ENCODE measurements at regions not wholly inside any gene's neighbourhood (a gene's known extent, or its start where the extent isn't known, plus 50 kb on each side); places are given as distances from the start of the nearest gene placed in this dataset.
"Not testable (repeated sequence)": the region's sequence is repeated elsewhere in the genome, so short reads cannot be mapped to it uniquely, and the experiment has no call there.

DNA sequence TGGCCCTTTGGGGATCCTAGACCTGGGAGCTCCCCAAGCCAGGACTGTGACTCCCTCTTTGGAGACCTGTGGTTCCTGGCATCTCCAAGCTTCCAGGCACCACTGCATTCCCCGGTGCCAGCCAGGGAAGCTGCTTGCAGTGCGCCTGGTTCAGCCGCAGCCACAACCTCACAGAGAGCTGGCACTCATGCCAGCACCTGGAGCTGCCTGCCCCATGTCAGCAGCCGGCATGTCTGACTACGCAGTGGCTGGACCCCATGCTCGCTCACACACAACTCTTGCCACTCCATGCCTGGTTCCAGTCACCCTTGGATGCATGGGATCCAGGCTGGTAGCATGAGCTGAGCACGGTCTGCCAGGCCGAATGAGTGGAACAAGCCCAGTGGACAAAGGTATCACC, 426.6 kb downstream of the LRRIQ3 start:
- no peak for DNase-seq (ENCODE audit: low read depth)

DNA sequence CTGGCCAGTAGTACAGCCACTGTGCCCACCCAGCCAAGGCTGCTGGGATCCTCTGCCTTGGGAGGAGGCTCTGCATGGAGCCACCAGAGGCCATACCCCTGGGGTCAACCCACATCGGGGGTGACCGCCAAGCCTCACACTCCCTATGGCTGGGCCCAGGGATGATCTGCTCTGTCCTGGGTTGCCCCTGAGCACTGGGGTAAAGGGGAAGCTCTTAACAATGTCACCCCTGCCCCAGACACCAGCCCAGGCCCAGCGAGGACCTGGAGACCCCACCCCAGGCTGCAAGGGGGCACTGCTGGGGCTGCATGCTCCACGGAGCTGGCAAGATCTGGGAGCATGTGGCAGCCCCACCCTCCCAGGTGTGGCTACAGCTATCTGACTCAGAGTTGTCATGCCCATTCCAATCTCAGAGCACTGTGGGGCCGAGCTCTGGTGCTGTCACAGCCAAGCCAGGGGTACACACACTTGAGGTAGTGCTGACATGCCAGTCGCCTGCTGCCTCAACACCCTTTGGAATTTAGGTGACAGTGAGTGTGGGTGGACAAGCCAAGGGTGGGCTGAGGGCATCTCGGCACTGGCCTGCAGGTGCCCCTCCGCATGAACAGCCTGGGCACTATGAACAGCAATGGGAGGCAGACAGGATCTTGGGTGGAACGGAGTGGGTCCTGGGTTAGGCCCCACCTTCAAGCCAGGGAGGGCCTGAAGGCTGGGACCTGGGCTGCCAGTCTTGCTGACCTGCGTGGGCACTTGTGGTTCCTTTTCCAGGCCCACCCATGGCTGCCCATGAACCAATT, 427.7 kb downstream of the LRRIQ3 start:
- DNase-seq (ENCODE audit: low read depth), result no peak

DNA sequence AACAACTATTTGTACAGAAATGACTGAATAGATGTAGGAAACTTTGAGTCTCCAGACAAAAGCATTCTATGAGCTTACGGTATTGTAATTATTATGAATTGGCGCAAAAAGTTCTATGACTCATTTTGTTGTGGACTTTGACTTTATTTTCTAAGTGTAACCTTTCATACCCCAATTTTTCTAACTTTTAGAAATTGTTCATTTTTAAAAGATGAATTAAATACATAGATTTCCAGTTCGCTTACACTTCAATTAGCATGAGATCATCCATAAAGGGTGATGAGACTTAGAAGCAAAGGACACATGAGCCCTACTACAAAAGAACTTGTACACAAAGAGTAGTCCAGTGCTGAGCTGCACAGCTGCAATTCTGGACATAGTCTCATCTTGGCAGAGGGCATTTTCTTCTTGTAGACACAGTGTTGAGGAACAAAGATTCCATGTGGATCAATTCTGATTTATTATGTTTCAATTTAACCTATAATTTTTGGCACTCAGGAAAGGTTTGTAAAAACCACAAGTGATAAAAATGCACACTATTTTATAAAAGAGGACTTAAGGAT, 431.1 kb downstream of the LRRIQ3 start:
- DNase-seq (ENCODE audit: low read depth), result no peak

DNA sequence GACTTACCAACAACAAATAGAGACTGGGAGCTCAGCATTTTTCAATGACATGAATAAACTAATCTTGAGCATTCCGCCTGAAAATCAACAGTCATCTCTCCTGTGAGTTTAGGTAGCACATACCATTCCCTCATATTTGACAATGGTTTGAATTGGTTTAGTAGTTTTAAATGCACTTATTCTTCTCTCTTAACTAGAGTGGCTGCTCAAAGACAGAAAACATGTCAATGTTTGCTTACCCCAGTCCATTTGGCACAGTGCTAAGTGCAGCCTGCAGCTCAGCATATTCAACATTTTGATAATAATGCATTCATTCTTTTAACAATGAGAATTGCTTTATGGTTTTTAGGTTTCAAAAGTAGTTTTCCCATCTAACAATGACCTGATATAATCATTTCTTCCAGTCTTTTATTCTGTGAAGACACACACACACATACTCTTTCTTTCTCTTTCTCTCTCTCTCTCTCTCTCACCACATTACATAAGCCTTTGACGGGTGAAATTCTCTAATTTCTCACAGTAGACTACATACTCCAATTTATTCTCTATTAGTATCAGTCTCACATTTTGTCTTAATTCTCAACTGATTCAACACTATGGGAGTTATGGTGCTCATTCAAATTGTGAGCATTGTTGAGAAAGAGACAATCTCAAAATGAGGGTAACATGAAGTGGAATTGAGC, 432.3 kb downstream of the LRRIQ3 start:
- DNase-seq (ENCODE audit: low read depth), result no peak

DNA sequence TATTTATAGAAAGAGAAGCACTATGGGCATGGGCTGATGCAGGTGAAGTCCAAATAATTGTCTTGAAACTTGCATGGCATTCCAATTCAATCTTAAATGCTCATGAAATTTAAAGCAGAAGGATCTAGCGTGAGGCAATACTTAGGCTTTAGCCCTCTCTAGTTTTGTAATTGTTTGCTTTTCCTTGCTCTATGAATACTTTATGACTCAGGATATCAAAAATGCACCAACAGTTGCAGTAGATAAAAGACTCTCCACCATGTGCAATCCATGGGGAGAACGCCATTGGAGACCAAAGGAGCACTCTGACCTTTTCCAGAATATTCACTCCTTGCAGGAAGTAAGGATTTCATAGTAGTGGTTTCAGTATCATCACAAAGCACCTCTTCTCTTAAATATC, 436.4 kb downstream of the LRRIQ3 start:
- no peak for DNase-seq (ENCODE audit: low read depth)

DNA sequence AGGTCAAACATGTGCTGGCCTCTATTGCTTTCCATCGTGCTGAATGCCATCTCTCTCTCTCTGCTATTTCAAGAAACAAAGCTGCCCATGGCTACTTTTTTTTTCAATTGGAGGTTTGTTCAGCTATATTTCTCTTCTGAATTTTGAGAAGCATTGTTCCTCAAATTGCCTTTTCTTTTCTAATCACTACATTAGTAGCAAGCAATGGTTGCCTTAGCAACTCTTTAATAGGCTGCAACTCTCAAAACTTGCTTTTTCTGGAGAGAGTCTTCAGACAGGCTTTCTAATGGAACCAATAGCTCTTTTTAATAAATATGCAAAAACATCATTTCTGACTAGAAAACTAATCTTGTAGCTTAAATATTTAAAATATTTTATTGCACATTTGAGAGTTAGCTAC, 439.0 kb downstream of the LRRIQ3 start:
- DNase-seq (ENCODE audit: low read depth), result no peak

DNA sequence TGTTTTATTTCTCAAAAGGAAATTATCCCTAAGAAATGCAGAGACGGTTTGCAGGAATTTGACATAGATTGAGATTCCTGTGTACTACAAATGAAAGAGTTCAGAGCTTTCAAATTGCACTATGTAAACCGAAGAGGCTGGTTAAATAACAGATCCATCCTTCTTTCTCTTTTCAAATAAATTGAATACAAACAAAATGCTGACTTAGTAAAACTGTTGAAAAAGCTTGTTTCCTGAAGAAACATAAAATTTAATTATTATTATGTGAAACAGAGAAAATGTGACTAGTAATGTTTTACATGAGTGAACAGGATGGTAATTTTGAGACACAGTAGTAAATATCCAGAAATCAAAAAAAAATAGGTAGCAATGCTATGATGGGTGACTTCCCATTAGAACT, 441.2 kb downstream of the LRRIQ3 start:
- no peak for DNase-seq (ENCODE audit: low read depth)

DNA sequence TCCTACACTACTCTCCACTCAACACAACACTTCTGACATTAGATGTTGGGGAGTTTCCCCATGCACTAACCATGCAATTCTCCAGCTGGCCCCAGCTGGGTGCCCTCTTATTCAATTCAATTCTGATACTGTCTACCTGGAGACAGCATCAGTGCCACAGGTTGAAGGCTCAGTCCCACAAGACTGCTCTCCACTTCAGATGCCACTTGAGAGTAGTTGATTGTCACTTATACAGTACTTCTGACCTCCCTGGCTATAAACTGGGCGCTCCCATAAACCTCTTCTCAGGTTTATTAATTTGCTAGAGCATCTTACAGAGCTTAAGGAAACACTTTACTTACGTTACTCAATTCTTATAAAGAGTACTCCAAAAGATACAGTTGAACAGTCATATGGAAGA, 442.3 kb downstream of the LRRIQ3 start:
- no peak for DNase-seq (ENCODE audit: low read depth)

DNA sequence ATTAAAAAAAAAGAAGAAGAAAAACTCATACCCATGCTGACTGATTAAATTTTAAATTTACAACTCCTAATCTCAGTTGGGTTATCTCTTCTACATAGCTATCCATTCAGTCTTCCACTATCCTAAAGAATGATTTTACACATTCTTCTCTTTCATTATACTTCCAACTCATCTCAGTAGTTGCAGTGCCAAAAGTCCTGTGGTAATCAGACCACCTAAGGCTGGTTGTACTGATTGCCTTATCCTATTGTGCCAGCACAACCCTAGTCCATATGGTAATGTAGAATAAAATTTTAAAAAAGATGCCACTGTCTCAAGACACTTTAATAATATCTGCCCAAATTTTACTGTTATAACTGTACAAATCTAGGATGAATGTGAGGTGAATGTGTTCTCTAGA, 448.0 kb downstream of the LRRIQ3 start:
- no peak for DNase-seq (ENCODE audit: low read depth)

DNA sequence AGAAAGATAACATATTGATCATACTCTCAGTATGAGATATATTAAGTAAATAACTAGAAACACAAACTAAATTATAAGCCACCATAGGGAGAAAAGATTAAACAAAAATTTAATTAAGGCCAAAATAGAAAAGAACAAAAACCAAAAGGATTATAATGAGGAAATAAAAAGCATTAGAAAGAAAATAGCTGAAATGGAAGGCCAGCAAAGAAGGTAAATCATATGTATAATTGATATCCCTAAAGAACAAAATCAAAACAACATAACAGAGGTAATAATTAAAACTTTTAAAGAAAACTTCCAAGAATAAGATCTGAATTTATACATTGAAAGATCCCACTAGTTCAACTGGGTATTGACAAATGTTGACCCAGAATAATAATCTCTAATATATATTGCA, 453.0 kb downstream of the LRRIQ3 start:
- no peak for DNase-seq (ENCODE audit: low read depth)

DNA sequence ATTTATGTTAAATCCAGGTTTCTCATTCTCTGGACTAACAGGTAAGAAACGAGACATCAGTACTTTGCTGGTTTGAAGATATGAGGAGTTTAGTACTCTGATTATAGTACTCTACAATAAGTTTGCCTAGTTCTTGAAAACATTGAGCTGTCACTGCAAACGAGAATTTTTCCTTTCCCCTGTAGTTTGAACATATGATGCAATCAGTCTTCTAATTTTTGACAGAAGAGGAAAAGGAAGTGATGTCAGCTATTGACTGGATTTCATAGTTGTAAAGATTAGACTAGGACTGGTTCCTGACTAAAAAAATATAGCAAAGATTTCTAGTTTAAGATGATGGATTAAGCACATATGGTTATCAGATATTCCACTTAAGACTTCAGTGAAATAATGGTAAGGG, 461.9 kb downstream of the LRRIQ3 start:
- DNase-seq (ENCODE audit: low read depth), result no peak

DNA sequence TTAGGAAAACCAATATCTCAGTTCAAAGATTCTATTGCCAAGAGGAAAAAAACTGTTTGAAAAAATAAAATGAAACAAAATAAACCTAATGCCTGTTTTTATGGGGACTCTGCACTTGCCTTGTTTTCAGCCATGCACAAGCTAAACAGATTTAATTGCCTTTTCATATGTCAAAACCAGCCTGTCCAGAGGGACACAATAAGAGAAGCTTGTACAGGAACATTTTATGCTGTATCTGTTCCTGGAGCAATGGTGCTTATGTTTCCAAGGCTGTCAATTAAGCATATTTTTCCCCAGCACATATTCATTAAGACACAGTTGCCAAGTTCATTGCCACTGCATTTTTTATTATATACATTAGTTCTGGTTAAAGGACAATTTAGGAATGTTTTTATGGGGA, 470.9 kb downstream of the LRRIQ3 start:
- no peak for DNase-seq (ENCODE audit: low read depth)

DNA sequence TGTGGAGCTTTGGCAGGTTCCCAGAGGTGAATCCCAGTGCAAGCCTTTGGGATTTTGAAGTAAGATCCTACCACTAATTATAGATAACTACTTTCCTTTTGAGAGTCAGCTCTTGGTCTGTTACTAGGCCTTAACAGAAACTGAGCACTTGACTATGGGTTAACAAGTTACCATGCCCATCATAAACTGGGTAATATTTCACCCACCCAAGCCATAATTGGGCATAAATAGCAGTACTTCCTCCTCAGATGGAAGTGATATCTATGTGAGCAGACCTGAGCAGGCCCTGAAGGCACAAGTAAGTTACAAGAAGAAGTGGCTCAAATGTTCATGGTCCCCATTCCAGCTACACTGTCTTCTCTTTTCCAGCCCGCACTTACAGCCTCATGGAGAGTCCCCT, 475.9 kb downstream of the LRRIQ3 start:
- DNase-seq (ENCODE audit: low read depth), result no peak

DNA sequence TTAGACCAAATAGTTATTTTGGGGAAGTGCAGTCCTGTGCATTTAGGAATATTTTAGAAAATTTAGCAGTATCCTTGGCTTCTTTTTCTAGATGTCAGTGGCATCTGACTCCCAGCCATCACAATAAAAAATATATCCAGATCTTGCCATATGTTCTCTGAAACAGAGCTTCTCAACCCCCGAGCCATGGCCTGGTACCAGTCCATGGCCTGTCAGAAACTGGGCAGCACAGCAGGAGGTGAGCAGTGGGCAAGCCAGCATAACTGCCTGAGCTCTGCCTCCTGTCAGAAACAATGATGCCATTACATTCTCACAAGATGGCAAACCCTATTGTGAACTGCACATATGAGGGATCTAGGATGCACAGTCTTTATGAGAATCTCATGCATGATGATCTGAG, 480.0 kb downstream of the LRRIQ3 start:
- no peak for DNase-seq (ENCODE audit: low read depth)

DNA sequence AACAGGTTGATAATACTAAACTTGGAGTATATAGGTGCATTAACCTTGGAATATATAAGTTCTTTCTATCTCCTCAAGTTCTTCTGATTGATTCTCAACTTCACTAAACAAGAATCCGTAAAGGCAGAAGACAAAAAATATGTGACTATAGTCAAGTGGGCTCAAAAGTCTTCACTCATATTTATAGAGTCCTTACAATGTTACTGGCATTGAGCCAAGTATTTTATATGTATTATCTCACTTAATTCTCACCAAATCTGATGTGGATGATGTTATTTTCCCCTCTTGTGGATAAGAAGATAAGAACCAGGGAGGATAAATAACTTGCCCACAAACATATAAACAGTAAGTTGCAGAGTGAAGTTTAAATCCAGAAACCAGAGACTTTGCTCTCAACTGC, 486.9 kb downstream of the LRRIQ3 start:
- DNase-seq (ENCODE audit: low read depth), result no peak

DNA sequence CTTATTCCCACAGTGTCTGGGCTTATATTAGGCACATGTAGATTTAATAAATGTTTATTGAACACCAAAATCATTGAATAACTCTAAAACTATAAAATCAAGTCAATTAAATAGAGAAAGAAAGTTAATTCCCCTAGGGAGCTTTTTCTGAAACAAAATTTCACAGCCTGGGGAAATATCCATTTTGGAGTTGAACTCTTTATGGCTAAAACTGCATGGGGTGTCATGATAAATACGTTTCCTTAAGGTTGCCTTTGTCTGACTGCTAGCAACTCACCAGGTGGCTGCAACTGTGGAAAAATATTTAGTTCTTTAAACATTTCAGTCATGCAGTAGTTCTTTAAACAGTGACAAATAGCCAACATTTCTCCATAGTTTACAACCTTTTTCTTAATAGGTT, 496.1 kb downstream of the LRRIQ3 start:
- DNase-seq (ENCODE audit: low read depth), result no peak

DNA sequence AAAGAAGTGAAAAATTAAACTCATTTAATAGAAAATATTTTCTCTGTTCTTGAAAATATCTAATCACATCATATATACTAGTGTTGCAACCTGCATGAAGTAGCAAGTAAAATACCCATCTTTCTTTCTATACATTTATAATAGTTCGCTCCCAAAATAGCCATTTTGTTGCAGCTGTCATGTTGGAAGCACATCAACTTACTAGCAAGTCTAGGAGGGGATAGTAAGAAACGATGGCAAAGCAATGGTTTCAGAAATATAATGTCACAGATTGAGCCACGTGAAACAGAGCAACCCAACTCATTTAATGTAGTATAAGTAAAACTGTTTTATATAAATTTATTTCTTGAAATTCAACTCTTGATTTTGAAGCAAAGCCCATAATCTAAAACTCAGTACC, 521.8 kb downstream of the LRRIQ3 start:
- DNase-seq (ENCODE audit: low read depth), result no peak

DNA sequence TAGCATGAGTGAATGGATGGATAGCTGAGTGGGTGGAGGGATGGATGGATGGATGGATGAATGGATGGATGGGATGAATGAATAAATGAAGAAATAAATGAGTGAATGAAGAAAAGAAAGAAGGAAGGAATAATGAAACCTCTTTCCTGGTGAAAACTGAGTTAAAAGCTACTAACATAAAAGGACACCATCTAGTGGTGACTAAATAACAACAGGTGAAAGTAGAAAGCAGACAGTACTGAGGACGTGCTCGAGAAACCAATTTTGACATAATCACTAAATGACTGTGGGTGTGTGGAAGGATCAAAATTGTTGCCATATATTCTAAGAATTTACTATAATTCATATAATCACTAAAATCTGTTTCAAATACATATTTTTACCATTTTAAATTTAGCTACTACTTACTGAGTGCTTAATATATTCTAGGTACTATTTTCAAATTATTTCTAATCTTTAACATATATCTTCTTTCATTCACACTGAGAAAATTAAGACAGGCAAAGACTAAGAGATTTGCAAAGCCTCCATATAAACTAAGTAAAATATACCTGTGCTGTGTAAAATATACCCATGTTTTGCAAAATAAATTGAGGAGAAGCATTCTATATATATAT, 522.9 kb downstream of the LRRIQ3 start:
- DNase-seq (ENCODE audit: low read depth), result peak; percentile 42

DNA sequence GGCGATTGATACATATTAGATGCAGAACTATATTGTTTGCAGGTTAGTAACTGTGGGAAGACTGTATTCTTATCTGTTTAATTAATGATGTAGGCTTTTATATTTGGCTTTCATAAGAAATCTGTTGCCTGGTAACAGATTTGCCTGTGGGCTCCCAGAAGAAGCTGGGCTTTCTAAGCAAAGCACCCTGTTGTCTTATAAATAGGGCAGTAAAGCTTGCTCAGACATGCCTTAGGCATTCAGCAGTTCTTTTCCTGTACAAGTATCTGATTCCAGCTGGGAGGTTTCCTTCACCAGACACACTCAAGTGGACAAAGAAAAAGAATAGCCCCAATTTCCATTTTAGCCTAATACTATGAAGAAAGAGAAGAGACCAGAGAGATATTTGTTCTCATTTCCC, 524.0 kb downstream of the LRRIQ3 start:
- DNase-seq (ENCODE audit: low read depth), result no peak

DNA sequence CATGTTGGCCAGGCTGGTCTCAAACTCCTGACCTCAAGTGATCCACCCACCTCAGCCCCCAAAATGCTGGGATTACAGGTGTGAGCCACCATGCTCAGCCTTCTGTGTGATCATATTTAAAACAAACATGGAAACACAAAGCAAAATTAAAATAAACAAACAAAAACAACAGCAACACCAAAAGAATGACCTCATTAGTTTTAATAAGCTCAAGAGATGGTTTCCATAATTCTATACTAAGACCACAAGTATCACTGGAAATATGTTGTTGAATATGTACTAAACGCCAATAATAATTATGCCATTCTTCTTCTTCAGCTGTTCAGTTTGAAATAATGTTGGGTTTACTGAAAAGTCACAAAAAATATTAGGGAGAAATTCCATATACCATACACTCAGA, 526.4 kb downstream of the LRRIQ3 start:
- no peak for DNase-seq (ENCODE audit: low read depth)

DNA sequence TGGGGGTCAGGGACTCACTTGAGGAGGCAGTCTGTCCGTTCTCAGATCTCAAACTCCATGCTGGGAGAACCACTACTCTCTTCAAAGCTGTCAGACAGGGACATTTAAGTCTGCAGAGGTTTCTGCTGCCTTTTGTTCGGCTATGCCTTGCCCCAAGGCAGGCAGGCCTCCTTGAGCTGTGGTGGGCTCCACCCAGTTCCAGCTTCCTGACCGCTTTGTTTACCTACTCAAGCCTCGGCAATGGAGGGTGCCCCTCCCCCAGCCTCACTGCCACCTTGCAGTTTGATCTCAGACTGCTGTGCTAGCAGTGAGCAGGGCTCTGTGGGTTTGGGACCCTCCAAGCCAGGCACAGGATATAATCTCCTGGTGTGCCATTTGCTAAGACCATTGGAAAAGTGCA, 530.0 kb downstream of the LRRIQ3 start:
- not testable (repeated sequence) for DNase-seq (ENCODE audit: low read depth)

DNA sequence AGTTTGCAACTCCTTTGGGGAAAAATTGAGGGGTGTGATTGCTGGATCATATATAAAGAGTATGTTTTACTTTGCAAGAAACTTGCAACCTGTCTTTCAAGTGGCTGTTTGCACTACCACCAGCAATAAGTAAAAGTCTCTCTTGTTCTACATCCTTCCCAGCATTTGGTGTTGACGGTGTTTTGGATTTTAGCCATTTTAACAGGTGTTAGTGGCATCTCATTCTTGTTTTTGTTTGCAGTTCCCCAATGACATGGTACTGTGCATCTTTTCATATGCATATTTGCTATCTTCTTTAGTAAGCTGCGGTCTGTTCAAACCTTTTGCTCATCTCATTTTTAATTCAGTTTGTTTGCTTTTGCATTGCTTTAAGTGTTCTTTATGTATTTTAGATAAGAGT, 535.5 kb downstream of the LRRIQ3 start:
- no peak for DNase-seq (ENCODE audit: low read depth)

DNA sequence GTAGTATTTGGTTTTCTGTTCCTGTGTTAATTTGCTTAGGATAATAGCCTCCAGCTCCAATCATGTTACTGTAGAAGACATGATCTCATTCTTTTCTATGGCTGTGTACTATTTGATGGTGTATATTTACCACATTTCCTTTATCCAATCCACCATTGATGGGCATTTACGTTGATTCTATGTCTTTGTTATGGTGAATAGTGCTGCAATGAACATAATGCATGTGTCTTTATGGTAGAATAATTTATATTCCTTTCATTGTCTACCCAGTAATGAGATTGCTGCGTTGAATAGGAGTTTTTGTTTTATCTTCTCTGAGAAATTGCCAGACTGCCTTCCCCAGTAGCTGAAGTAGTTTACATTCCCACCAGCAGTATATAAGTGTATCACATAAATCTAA, 538.8 kb downstream of the LRRIQ3 start:
- no peak for DNase-seq (ENCODE audit: low read depth)

Data from renal cortical epithelial cell (primary cell).